GM12873 (cell line): ENCODE measurements at regions not wholly inside any gene's neighbourhood (a gene's known extent, or its start where the extent isn't known, plus 50 kb on each side); places are given as distances from the start of the nearest gene placed in this dataset.

Source experiments
- CTCF ChIP-seq: IDR thresholded peaks from 2 replicates; pipeline ENCODE4 v1.5.1; 2012; ENCODE audit warnings: low read depth, mild to moderate bottlenecking, moderate library complexity, low read length, control low read depth; ENCODE audit not compliant: insufficient read depth; ENCODE audit errors: missing control alignments

GRCh38 chr3:117130222-117130621 lies 420.6 kb downstream of the TUSC7 start:
- no peak for TF ChIP-seq CTCF

GRCh38 chr3:117131259-117131658 lies 421.7 kb downstream of the TUSC7 start:
- TF ChIP-seq CTCF = no peak

- TF ChIP-seq CTCF = no peak
Observed at GRCh38 chr3:117133066-117133465, 423.5 kb downstream of the TUSC7 start.

- no peak for TF ChIP-seq CTCF
Observed at GRCh38 chr3:117135207-117135606, 425.6 kb downstream of the TUSC7 start.

- no peak for TF ChIP-seq CTCF
Observed at GRCh38 chr3:117136003-117136402, 426.4 kb downstream of the TUSC7 start.

- TF ChIP-seq CTCF = no peak
Observed at GRCh38 chr3:117137065-117137464, 427.5 kb downstream of the TUSC7 start.

- no peak for TF ChIP-seq CTCF
Observed at GRCh38 chr3:117139681-117140080, 430.1 kb downstream of the TUSC7 start.

GRCh38 chr3:117141812-117142211 lies 432.2 kb downstream of the TUSC7 start:
- no peak for TF ChIP-seq CTCF
